HFF-Myc (cell line): ENCODE measurements at regions not wholly inside any gene's neighbourhood (a gene's known extent, or its start where the extent isn't known, plus 50 kb on each side); places are given as distances from the start of the nearest gene placed in this dataset.

ENCODE experiments used
- DNase-seq: peaks from one replicate; pipeline ENCODE4 v3.0.0-alpha.2; 2011; ENCODE audit warnings: low read depth; ENCODE audit errors: extremely low read depth
- H3K4me3 ChIP-seq: replicated peaks from 2 replicates; pipeline ENCODE4 v1.5.1; 2011; ENCODE audit warnings: low read depth, mild to moderate bottlenecking, control low read depth, low read length
- TF ChIP-seq, protein P1 (sequence below): IDR thresholded peaks from 2 replicates; pipeline ENCODE4 v1.5.1; 2012; ENCODE audit warnings: mild to moderate bottlenecking, low read depth, low read length, control low read depth; ENCODE audit errors: missing control alignments

DNA sequence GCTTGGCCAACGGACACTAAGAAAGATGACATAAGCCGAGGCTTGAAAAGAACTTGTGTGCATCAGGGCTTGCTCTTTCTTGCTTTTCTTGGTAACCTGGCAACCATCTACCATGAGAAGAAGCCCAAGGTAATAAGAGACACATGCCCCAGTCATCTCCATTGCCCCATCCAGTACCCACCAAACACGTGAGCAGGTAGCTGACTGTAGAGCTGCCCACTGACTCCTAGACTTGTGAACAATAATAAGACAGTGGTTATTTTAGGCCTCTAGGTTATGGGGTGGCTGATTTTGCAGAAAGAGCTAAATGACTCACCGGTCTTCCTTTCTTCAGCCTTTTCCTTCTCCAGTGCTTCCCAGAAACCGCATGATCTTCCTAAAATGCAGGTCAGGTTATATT lies 105.0 kb upstream of the JUN start:
- TF ChIP-seq, protein P1, sequence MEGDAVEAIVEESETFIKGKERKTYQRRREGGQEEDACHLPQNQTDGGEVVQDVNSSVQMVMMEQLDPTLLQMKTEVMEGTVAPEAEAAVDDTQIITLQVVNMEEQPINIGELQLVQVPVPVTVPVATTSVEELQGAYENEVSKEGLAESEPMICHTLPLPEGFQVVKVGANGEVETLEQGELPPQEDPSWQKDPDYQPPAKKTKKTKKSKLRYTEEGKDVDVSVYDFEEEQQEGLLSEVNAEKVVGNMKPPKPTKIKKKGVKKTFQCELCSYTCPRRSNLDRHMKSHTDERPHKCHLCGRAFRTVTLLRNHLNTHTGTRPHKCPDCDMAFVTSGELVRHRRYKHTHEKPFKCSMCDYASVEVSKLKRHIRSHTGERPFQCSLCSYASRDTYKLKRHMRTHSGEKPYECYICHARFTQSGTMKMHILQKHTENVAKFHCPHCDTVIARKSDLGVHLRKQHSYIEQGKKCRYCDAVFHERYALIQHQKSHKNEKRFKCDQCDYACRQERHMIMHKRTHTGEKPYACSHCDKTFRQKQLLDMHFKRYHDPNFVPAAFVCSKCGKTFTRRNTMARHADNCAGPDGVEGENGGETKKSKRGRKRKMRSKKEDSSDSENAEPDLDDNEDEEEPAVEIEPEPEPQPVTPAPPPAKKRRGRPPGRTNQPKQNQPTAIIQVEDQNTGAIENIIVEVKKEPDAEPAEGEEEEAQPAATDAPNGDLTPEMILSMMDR = no peak
- DNase-seq = no peak
- H3K4me3 ChIP-seq = no peak overlapping the region

DNA sequence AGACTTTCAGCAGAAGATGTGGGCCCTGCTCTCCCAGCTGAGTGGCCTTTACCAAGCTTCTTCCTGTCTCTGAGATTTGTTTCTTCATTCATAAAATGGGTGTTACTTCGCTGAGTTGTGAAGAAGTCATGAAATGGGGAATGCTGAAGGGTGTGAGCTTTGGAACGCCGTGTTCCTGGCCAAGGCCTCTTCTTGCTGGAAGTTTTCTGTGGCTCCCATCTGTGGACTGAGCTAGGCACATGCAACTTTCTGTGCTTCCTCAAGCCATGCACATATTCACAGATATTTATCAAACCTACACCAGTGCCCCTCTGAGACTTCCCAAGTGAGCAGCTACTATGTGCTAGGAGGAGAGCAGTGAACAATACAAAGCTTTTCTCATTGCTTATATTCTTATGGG lies 106.3 kb upstream of the JUN start:
- no peak for DNase-seq
- no peak overlapping the region for H3K4me3 ChIP-seq
- TF ChIP-seq, protein P1 = no peak

DNA sequence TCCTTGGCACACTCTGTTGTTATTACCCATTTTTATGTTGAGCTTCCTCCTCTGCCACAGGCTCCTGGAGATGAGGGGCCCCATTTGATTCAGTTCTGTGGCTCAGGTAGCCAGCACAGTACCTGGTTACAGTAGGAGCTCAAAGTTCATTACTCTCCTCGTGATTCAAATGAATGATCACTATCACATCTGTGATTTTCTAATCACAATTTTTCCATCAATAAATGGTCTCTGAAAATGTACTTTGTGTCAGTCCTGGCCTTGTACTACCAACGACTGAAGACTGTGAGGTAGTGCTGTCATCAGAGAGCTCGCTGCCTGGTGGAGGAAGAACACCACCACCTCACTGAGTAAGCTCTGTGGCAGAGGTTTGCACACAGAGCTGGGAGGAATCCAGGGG lies 106.8 kb upstream of the JUN start:
- no peak overlapping the region for H3K4me3 ChIP-seq
- TF ChIP-seq, protein P1 = no peak
- DNase-seq = no peak

DNA sequence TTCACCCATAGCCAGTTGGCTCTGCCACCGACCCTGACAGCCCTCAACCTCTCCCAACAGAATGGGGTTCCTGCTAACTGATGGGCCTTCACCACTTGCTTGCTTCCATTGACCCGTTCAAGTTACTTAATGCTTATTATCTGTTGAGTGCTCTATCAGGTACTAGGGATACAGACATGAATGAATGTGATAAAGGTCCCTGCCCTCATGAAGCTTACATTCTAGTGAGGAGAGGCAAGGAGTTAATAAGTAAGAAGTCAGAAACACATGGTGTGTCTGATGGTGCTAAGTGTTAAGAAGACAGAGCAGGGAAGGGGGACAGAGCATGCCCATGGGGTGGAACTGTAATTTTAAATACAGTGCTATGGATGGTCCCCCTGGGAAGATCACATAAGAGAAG lies 107.5 kb upstream of the JUN start:
- no peak overlapping the region for H3K4me3 ChIP-seq
- TF ChIP-seq, protein P1 = no peak
- no peak for DNase-seq

DNA sequence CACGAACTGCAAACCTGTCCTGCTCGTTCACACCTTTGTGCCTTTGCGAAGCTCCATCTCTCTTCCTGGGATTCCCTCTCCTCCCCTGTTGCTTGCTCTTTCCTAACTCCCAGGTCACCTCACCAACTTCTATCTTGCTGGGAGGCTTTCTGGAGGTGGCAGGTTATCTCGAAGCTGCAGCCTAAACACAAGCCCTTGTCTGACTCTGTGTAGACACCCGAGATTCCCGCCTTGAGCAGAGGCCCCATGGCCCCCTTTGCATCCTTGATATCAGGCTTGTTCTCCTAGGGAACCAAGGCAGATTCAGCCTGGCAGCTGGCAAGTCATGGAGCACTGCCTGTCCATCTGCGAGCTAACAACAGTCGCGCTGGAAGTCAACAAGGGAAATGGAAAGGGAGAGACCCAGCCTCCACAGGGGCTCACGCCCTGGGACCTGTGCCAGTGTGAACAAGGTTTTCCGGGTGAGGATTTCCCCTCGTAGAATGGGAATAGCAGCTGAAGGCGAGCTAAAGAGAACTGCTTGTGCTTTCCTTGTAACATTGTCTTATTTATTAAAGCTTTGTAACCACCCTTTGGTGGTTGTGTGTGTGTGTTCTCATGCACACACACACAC lies 109.5 kb upstream of the JUN start:
- no peak for DNase-seq
- TF ChIP-seq, protein P1 = no peak
- H3K4me3 ChIP-seq = no peak overlapping the region

DNA sequence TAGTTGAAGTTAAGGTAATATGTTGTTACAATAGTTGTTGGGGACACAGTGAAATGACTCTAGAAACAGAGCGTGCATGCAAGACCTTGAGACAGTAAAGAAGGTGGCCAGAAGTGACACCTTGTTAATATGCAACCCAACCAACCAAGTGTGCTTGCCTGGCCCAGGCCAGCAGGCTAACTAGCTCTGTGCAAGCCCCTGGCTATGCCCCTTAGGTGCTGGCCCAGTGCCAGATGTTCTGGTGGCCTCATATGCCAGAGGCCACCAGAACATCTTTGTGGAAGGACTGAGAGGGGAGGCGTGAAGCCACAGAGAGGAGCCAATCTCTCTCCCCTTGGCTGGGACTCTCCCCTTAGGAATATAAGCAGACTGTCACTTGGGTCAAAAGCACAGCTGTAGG lies 111.2 kb upstream of the JUN start:
- TF ChIP-seq, protein P1 = no peak
- H3K4me3 ChIP-seq = no peak overlapping the region
- no peak for DNase-seq

DNA sequence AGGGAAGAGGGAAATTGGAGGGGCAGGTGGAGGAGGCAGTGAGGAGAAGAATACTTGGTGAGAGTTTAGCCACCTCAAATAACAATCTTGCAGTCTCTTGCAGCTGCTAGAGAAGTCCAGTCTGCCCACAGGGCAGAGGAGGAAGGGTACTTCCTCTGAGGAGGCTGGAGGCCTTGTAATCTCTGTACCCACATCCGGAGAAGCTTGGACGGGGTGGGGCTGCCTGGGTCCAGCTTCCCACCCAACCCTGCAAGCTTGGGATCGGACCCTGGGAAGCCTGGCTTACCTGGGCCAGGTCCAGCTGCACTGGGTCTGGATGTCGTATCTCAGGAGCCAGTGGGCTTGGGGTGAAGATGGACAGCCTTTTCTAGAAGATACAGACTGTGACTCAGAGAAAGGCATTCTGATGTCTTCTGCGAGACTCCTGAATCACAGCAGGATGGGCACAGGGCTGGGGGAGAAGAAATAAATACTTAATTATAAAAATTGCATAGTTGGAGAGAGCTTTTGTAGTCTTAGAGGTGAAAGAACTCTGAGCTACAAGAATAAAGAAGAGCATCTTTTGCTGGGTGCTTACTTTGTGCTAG lies 111.8 kb upstream of the JUN start:
- no peak overlapping the region for H3K4me3 ChIP-seq
- TF ChIP-seq, protein P1 = no peak
- DNase-seq = no peak
